ENCODE measurements at regions not wholly inside any gene's neighbourhood (a gene's known extent, or its start where the extent isn't known, plus 50 kb on each side); places are given as distances from the start of the nearest gene placed in this dataset.

DNA sequence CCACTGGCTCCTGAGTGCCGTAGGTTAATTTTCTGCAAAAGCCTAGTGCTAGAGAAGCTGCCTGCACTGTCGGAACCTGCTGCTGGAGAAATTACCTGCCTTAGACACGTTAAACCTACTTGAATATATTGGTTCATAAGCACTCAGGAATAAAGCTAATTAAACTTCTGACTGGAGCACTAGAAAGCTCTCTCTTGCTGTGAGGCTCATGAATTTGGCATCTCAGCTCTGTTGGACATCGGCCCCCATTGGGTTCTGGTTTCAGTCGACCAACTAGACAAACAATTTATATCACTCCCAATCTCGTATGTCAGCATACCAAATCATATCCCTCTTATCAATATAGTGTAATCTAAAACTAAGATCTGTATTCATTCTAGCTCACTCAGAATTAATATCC lies 52.4 kb upstream of the SEMA3C start (continued):
- TF ChIP-seq, protein P1, sequence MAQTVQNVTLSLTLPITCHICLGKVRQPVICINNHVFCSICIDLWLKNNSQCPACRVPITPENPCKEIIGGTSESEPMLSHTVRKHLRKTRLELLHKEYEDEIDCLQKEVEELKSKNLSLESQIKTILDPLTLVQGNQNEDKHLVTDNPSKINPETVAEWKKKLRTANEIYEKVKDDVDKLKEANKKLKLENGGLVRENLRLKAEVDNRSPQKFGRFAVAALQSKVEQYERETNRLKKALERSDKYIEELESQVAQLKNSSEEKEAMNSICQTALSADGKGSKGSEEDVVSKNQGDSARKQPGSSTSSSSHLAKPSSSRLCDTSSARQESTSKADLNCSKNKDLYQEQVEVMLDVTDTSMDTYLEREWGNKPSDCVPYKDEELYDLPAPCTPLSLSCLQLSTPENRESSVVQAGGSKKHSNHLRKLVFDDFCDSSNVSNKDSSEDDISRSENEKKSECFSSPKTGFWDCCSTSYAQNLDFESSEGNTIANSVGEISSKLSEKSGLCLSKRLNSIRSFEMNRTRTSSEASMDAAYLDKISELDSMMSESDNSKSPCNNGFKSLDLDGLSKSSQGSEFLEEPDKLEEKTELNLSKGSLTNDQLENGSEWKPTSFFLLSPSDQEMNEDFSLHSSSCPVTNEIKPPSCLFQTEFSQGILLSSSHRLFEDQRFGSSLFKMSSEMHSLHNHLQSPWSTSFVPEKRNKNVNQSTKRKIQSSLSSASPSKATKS (CRISPR knock-in tag; IDR thresholded peaks at IDR 0.05) = no peak
- TF ChIP-seq ZNF263 (CRISPR knock-in tag; IDR thresholded peaks at IDR 0.05) (no peak), ZNF367 (CRISPR knock-in tag; IDR thresholded peaks at IDR 0.05; ENCODE audit: borderline replicate concordance) (no peak), ZBTB20 (CRISPR knock-in tag; IDR thresholded peaks at IDR 0.05; ENCODE audit: borderline replicate concordance, low read depth) (no peak), ARNTL (CRISPR knock-in tag; IDR thresholded peaks at IDR 0.05) (no peak), SNRNP70 (IDR thresholded peaks at IDR 0.05; ENCODE audit: low read depth, low read length) (no peak), KDM5A (IDR thresholded peaks at IDR 0.05; ENCODE audit: borderline replicate concordance, low read length) (no peak)
- TF ChIP-seq, protein P2, sequence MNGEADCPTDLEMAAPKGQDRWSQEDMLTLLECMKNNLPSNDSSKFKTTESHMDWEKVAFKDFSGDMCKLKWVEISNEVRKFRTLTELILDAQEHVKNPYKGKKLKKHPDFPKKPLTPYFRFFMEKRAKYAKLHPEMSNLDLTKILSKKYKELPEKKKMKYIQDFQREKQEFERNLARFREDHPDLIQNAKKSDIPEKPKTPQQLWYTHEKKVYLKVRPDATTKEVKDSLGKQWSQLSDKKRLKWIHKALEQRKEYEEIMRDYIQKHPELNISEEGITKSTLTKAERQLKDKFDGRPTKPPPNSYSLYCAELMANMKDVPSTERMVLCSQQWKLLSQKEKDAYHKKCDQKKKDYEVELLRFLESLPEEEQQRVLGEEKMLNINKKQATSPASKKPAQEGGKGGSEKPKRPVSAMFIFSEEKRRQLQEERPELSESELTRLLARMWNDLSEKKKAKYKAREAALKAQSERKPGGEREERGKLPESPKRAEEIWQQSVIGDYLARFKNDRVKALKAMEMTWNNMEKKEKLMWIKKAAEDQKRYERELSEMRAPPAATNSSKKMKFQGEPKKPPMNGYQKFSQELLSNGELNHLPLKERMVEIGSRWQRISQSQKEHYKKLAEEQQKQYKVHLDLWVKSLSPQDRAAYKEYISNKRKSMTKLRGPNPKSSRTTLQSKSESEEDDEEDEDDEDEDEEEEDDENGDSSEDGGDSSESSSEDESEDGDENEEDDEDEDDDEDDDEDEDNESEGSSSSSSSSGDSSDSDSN (CRISPR knock-in tag; IDR thresholded peaks at IDR 0.05) = no peak
- TF ChIP-seq, protein P3, sequence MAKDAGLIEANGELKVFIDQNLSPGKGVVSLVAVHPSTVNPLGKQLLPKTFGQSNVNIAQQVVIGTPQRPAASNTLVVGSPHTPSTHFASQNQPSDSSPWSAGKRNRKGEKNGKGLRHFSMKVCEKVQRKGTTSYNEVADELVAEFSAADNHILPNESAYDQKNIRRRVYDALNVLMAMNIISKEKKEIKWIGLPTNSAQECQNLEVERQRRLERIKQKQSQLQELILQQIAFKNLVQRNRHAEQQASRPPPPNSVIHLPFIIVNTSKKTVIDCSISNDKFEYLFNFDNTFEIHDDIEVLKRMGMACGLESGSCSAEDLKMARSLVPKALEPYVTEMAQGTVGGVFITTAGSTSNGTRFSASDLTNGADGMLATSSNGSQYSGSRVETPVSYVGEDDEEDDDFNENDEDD (CRISPR knock-in tag; IDR thresholded peaks at IDR 0.05; ENCODE audit: borderline replicate concordance) = no peak
- TF ChIP-seq, protein P4, sequence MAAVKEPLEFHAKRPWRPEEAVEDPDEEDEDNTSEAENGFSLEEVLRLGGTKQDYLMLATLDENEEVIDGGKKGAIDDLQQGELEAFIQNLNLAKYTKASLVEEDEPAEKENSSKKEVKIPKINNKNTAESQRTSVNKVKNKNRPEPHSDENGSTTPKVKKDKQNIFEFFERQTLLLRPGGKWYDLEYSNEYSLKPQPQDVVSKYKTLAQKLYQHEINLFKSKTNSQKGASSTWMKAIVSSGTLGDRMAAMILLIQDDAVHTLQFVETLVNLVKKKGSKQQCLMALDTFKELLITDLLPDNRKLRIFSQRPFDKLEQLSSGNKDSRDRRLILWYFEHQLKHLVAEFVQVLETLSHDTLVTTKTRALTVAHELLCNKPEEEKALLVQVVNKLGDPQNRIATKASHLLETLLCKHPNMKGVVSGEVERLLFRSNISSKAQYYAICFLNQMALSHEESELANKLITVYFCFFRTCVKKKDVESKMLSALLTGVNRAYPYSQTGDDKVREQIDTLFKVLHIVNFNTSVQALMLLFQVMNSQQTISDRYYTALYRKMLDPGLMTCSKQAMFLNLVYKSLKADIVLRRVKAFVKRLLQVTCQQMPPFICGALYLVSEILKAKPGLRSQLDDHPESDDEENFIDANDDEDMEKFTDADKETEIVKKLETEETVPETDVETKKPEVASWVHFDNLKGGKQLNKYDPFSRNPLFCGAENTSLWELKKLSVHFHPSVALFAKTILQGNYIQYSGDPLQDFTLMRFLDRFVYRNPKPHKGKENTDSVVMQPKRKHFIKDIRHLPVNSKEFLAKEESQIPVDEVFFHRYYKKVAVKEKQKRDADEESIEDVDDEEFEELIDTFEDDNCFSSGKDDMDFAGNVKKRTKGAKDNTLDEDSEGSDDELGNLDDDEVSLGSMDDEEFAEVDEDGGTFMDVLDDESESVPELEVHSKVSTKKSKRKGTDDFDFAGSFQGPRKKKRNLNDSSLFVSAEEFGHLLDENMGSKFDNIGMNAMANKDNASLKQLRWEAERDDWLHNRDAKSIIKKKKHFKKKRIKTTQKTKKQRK (IDR thresholded peaks at IDR 0.05; ENCODE audit: low read length) = no peak

Small RNA genes in the stretch of these regions (small RNA-seq; reads per million reads assigned to genes)
- 0 reads per million in 3 experiments for gene AC004866.1 (ENCODE audit: insufficient read depth in 2 of 3, insufficient read length in 3 of 3, low read depth in 2 of 3, low replicate concordance in 1 of 3)

Measured in HepG2 (cell line).